Breast epithelium (tissue), 4 donors: ENCODE measurements at regions not wholly inside any gene's neighbourhood (a gene's known extent, or its start where the extent isn't known, plus 50 kb on each side); places are given as distances from the start of the nearest gene placed in this dataset.

Experiments
- DNase-seq, 2 donors: peaks; one replicate each; pipeline ENCODE4 v3.0.0-alpha.2; 2019; ENCODE audit warnings: low spot score in 2 of 2
- H3K27ac ChIP-seq, 2 donors: fragments of 200-600 bp; sonication (generic) in 1 of 2; one replicate each; pipeline ENCODE4 v1.5.1; 2016 to 2019; ENCODE audit warnings: mild to moderate bottlenecking in 1 of 2
- H3K27me3 ChIP-seq, 2 donors: fragments of 200-600 bp; sonication (generic) in 1 of 2; one replicate each; pipeline versions ENCODE4 v1.5.1 to v1.6.0; 2017 to 2019; ENCODE audit warnings: control low read depth in 1 of 2, mild to moderate bottlenecking in 1 of 2
- H3K36me3 ChIP-seq: fragments of 200-600 bp; one replicate; pipeline ENCODE4 v1.5.1; 2019
- H3K4me1 ChIP-seq, 2 donors: fragments of 200-600 bp; sonication (generic); one replicate each; pipeline ENCODE4 v1.5.1; 2016 to 2019; ENCODE audit warnings: control low read depth in 1 of 2
- H3K4me3 ChIP-seq, 3 donors: fragments of 200-600 bp; sonication (generic); 1 replicate in 2 of 3; 2 replicates in 1 of 3; pipeline ENCODE4 v1.5.1; 2016 to 2019; ENCODE audit warnings: mild to moderate bottlenecking in 3 of 3, moderate library complexity in 2 of 3
- H3K9me3 ChIP-seq, 2 donors: fragments of 200-600 bp; sonication (generic) in 1 of 2; one replicate each; pipeline ENCODE4 v1.5.1; 2016 to 2019; ENCODE audit warnings: control low read depth in 1 of 2
- CTCF ChIP-seq, 3 donors: fragments of 450-650 bp; IDR thresholded peaks; one replicate each; pipeline ENCODE4 v1.5.1; 2016 to 2017; ENCODE audit warnings: antibody characterized with exemption in 3 of 3, mild to moderate bottlenecking in 3 of 3, moderate library complexity in 3 of 3
- POLR2A ChIP-seq: fragments of 450-650 bp; IDR thresholded peaks from one replicate; pipeline ENCODE4 v1.6.1; 2016; ENCODE audit warnings: antibody characterized with exemption, mild to moderate bottlenecking, moderate library complexity
- POLR2AphosphoS5 ChIP-seq, 3 donors: sonication (generic); formaldehyde crosslinking; IDR thresholded peaks; one replicate each; pipeline ENCODE4 v1.6.1; 2017; ENCODE audit warnings: antibody characterized with exemption in 3 of 3
- intact Hi-C: fragments of 100-400 bp; cut with DNase I; formaldehyde crosslinking; loops from one replicate; pipeline ENCODE4 v1.15.1; 2023; ENCODE audit warnings: low total_unique reads

DNA sequence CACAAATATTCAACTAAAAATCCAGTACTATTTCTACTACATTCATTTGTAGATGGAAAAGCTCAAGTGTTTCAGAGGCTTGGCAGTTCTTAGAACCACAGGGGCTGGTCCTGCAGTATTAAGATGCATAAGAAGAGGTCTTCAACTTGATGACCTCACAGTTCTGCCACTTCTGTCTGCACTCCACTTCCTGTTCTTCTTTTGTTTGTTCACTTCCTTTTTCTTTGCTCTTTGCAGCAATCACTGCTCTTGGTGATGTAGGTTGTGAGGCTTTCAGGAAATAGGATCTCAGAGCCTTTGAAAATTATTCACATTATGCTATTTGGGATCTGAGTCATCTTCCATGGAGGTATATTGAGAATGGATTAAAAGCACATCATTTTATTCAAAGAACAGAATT lies 602.0 kb upstream of the CPEB2 start:
- no peaks in the 10 kb centered on the region for H3K9me3 ChIP-seq
- no peak for TF ChIP-seq CTCF (IDR thresholded peaks at IDR 0.05)
- DNase-seq: no peak
- no peaks in the 10 kb centered on the region for H3K27me3 ChIP-seq
- intact Hi-C loops: no loop called here
- no peaks in the 10 kb centered on the region for H3K4me1 ChIP-seq
- no peak overlapping the region for H3K27ac ChIP-seq
- H3K36me3 ChIP-seq: no peaks in the 10 kb centered on the region
- H3K4me3 ChIP-seq: no peak overlapping the region

DNA sequence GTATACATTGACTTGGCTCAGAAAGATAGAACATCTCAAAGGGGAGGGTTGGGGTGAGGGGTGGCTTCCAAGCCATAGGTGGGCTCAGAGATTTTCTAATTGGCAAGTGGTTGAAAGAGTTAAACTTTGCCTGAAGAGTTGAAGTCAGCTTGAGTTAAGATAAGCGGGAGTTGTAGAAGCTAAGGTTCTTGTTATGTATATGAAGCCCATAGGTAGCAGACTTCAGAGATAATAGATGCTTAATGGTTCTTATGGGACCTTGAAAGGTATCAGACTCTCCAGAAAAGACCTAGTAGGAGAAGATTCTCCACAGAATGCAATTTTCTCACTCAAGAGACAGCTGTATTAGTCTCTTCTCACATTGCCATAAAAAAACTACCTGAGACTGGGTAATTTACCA lies 599.1 kb upstream of the CPEB2 start:
- Histone ChIP-seq H3K27me3 (no peaks in the 10 kb centered on the region), H3K9me3 (no peaks in the 10 kb centered on the region), H3K36me3 (no peaks in the 10 kb centered on the region), H3K4me3 (no peak overlapping the region), H3K4me1 (no peaks in the 10 kb centered on the region), H3K27ac (no peak overlapping the region)
- intact Hi-C loops: no loop called here
- no peak for TF ChIP-seq CTCF (IDR thresholded peaks at IDR 0.05)
- no peak for TF ChIP-seq POLR2AphosphoS5 (IDR thresholded peaks at IDR 0.05)
- no peak for TF ChIP-seq POLR2A
- no peak for DNase-seq

DNA sequence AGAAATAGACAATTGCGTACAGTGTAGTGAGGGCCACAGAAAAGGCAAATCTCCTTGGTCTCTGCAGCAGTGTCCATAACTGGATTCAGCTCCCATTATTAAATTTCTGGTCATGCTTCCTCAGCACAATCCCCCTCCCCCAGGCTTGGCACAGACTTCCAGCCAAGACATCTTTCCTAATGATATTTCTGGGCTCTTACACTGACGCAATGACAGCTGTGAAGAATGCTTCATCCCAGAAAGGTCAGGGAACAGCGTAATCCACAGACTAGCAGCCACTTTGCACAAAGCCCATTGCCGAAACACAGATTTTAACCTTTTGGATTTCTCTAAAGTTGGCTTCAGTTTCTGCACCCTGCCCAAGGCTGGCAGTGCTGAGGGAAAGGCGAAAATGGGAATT lies 597.6 kb upstream of the CPEB2 start:
- no peaks in the 10 kb centered on the region for H3K27me3 ChIP-seq
- no peaks in the 10 kb centered on the region for H3K4me1 ChIP-seq
- no peak for TF ChIP-seq CTCF (IDR thresholded peaks at IDR 0.05)
- no peak for TF ChIP-seq POLR2A
- TF ChIP-seq POLR2AphosphoS5 (IDR thresholded peaks at IDR 0.05): no peak
- intact Hi-C loops: no loop called here
- DNase-seq: no peak
- no peak overlapping the region for H3K27ac ChIP-seq
- H3K9me3 ChIP-seq: no peaks in the 10 kb centered on the region
- no peaks in the 10 kb centered on the region for H3K36me3 ChIP-seq
- H3K4me3 ChIP-seq: no peak overlapping the region

DNA sequence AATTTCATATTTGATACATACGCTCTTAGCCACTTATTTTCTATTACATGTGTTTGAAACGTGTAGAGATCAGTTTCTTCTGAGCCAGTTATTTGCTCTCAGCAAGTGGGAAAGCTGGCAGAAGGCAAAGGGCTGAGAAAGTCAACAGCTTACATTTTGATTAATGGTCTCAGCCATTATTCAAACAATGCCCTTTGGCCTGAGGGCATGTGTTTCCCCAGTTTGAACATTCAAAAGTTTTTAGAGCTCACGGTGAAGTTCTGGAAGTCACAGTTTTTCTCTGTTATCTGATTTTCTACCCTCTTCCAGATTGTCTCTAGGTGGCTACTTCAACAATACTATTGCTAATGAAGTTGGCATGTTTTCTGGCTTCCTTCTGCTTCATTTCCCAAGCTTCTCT lies 591.8 kb upstream of the CPEB2 start:
- H3K36me3 ChIP-seq: peaks cover 4% of the 10 kb centered on the region
- H3K9me3 ChIP-seq: no peaks in the 10 kb centered on the region
- no peaks in the 10 kb centered on the region for H3K27me3 ChIP-seq
- no peak overlapping the region for H3K27ac ChIP-seq
- no peak overlapping the region for H3K4me3 ChIP-seq
- intact Hi-C loops: no loop called here
- DNase-seq: no peak
- TF ChIP-seq POLR2AphosphoS5 (IDR thresholded peaks at IDR 0.05) (no peak), POLR2A (no peak), CTCF (IDR thresholded peaks at IDR 0.05) (no peak)
- H3K4me1 ChIP-seq: no peaks in the 10 kb centered on the region

- no peak overlapping the region for H3K4me3 ChIP-seq
- peaks cover 4% of the 10 kb centered on the region for H3K36me3 ChIP-seq
- TF ChIP-seq CTCF (IDR thresholded peaks at IDR 0.05) (no peak), POLR2AphosphoS5 (IDR thresholded peaks at IDR 0.05) (no peak), POLR2A (no peak)
- H3K27ac ChIP-seq: no peak overlapping the region
- no peaks in the 10 kb centered on the region for H3K27me3 ChIP-seq
- no peaks in the 10 kb centered on the region for H3K9me3 ChIP-seq
- H3K4me1 ChIP-seq: no peaks in the 10 kb centered on the region
- DNase-seq: no peak
- intact Hi-C loops: no loop called here
Observed at GRCh38 chr4:14415146-14415545, 587.1 kb upstream of the CPEB2 start.
